WTC11 (cell line): ENCODE measurements at regions not wholly inside any gene's neighbourhood (a gene's known extent, or its start where the extent isn't known, plus 50 kb on each side); places are given as distances from the start of the nearest gene placed in this dataset.

Experiments used
- CTCF ChIP-seq: fragments of 200-600 bp; IDR thresholded peaks from 2 replicates; pipeline ENCODE4 v1.8.0; 2022; ENCODE audit warnings: antibody characterized with exemption
- ELF4 ChIP-seq: sonication (generic); formaldehyde crosslinking; IDR thresholded peaks from 2 replicates; pipeline ENCODE4 v1.8.1; 2022; ENCODE audit warnings: low read depth, mild to moderate bottlenecking, moderate library complexity, missing genetic modification reagents
- FOXP4 ChIP-seq: sonication (generic); formaldehyde crosslinking; IDR thresholded peaks from 2 replicates; pipeline ENCODE4 v1.8.0; 2022; ENCODE audit warnings: mild to moderate bottlenecking, missing genetic modification reagents
- RELA ChIP-seq: sonication (generic); formaldehyde crosslinking; IDR thresholded peaks from 2 replicates; pipeline ENCODE4 v1.8.1; 2022; ENCODE audit warnings: missing genetic modification reagents, mild to moderate bottlenecking, borderline replicate concordance
- ZNF416 ChIP-seq: fragments of 250-450 bp; sonication (Bioruptor Pico); IDR thresholded peaks from 2 replicates; pipeline ENCODE4 v1.9.0; 2021; ENCODE audit warnings: mild to moderate bottlenecking, inconsistent platforms

GRCh38 chr2:172181840-172182239 is 79.1 kb upstream of the DLX2 start:
- no peak for TF ChIP-seq ELF4 (CRISPR knock-in tag)
- TF ChIP-seq CTCF = no peak
- TF ChIP-seq RELA (CRISPR knock-in tag) = no peak
- no peak for TF ChIP-seq ZNF416 (CRISPR knock-in tag)
- peak; percentile 76; the same call in 1 of the 2 replicates for TF ChIP-seq FOXP4 (CRISPR knock-in tag)
